ENCODE measurements at regions not wholly inside any gene's neighbourhood (a gene's known extent, or its start where the extent isn't known, plus 50 kb on each side); places are given as distances from the start of the nearest gene placed in this dataset.

DNA sequence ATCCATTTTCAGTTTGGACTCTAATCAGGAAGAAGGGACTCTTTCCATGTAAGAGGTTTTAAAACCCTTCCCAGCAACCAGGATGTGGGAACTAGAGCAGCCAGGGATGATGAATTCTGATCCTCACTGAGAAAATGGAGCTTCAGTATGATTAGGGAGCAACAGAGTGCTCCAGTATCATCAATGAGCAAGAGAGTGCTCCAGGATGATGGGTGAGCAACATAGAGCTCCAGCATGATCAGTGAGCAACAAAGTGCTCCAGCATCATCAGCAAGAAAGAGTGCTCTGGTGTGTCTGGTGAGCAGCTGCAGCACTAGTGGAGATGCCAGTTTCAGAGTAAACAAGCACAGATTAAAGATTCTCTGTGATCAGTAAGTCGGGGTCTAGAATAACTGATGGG, 106.4 kb upstream of the LPP start:
- Histone ChIP-seq H3K27ac (ENCODE audit: low read length in 2 of 2) (no peak overlapping the region), H3K9ac (ENCODE audit: low read length) (no peak overlapping the region), H3K36me3 (replicated peaks in 1 of 2; ENCODE audit: control extremely low read depth in 1 of 2, control insufficient read depth in 1 of 2, extremely low read depth in 1 of 2, insufficient read depth in 2 of 2, low read length in 1 of 2) (no peaks in the 10 kb centered on the region), H3K79me2 (ENCODE audit: control insufficient read depth, insufficient read depth, low read length) (no peaks in the 10 kb centered on the region), H4K20me1 (ENCODE audit: control insufficient read depth, insufficient read depth, low read length, poor library complexity, severe bottlenecking) (no peaks in the 10 kb centered on the region), H3K4me2 (replicated peaks; ENCODE audit: low read depth, low read length, poor library complexity, severe bottlenecking) (no peak overlapping the region), H3K4me1 (ENCODE audit: control insufficient read depth in 2 of 2, insufficient read depth in 2 of 2, low read length in 2 of 2) (peaks cover 11 to 14% of the 10 kb centered on the region in 2 donors), H2AFZ (ENCODE audit: insufficient read depth, low read depth, low read length, poor library complexity, severe bottlenecking) (no peak overlapping the region), H3K4me3 (ENCODE audit: control extremely low read depth in 1 of 5, extremely low read depth in 1 of 5, insufficient read depth in 1 of 5, low read depth in 2 of 5, low read length in 4 of 5) (no peak overlapping the region), H3K9me3 (ENCODE audit: control extremely low read depth in 1 of 3, control insufficient read depth in 2 of 3, insufficient read depth in 1 of 3, low read length in 2 of 3) (no peaks in the 10 kb centered on the region), H3K27me3 (replicated peaks in 1 of 4; ENCODE audit: control extremely low read depth in 1 of 4, control insufficient read depth in 3 of 4, insufficient read depth in 4 of 4, low read length in 3 of 4) (peaks cover 0 to 6% (median 0%) of the 10 kb centered on the region in 4 experiments)
- no peak for ATAC-seq (ENCODE audit: low read depth)
- no peak for DNase-seq
- no peaks in the 10 kb centered on the region for H3K27me3 Mint-ChIP-seq
- H3K9me3 Mint-ChIP-seq (ENCODE audit: insufficient read depth), result no peaks in the 10 kb centered on the region
- ChIA-PET POLR2A (no interaction called here), CTCF (no interaction called here)
- no peak for TF ChIP-seq EZH2 (IDR thresholded peaks at IDR 0.05; ENCODE audit: borderline replicate concordance, insufficient read depth, low read depth, low read length, poor library complexity, severe bottlenecking)
- intact Hi-C loops (cut with micrococcal nuclease), result no loop called here
- H3K4me1 Mint-ChIP-seq, result peaks cover 12% of the 10 kb centered on the region
- WGBS (ENCODE audit: insufficient coverage), result 67% methylated on average over 1 of the region's 1 CpG
- no peak overlapping the region for H3K27ac Mint-ChIP-seq
- no peak overlapping the region for H3K4me3 Mint-ChIP-seq

- H3K27ac Mint-ChIP-seq, result no peak overlapping the region
- ChIA-PET CTCF (interaction anchor here (1.2 kb wide), 2 partner anchors 8 to 311 kb away, joined by 3 read pairs; no protein-coding TSS in a partner anchor), POLR2A (no interaction called here)
- H3K9ac ChIP-seq (ENCODE audit: low read length), result no peak overlapping the region
- H3K4me1 ChIP-seq (ENCODE audit: control insufficient read depth in 2 of 2, insufficient read depth in 2 of 2, low read length in 2 of 2), result peaks cover 11 to 14% of the 10 kb centered on the region in 2 donors
- peak overlapping the region; percentile 33 for H3K4me2 ChIP-seq (replicated peaks; ENCODE audit: low read depth, low read length, poor library complexity, severe bottlenecking)
- no peaks in the 10 kb centered on the region for H3K9me3 Mint-ChIP-seq (ENCODE audit: insufficient read depth)
- H3K4me3 ChIP-seq (ENCODE audit: control extremely low read depth in 1 of 5, extremely low read depth in 1 of 5, insufficient read depth in 1 of 5, low read depth in 2 of 5, low read length in 4 of 5), result no peak overlapping the region
- TF ChIP-seq CTCF (IDR thresholded peaks at IDR 0.05), result no peak
- TF ChIP-seq EZH2 (IDR thresholded peaks at IDR 0.05; ENCODE audit: borderline replicate concordance, insufficient read depth, low read depth, low read length, poor library complexity, severe bottlenecking), result no peak
- no peaks in the 10 kb centered on the region for H4K20me1 ChIP-seq (ENCODE audit: control insufficient read depth, insufficient read depth, low read length, poor library complexity, severe bottlenecking)
- DNase-seq (peak; percentile 43), ATAC-seq (ENCODE audit: low read depth) (peak; percentile 56)
- peaks cover 0 to 3% (median 0%) of the 10 kb centered on the region in 4 experiments for H3K27me3 ChIP-seq (replicated peaks in 1 of 4; ENCODE audit: control extremely low read depth in 1 of 4, control insufficient read depth in 3 of 4, insufficient read depth in 4 of 4, low read length in 3 of 4)
- peak overlapping the region; percentile 60 for H2AFZ ChIP-seq (ENCODE audit: insufficient read depth, low read depth, low read length, poor library complexity, severe bottlenecking)
- no peaks in the 10 kb centered on the region for H3K27me3 Mint-ChIP-seq
- intact Hi-C loops (cut with micrococcal nuclease), result no loop called here
- H3K4me1 Mint-ChIP-seq, result peaks cover 12% of the 10 kb centered on the region
- no peaks in the 10 kb centered on the region for H3K36me3 ChIP-seq (replicated peaks in 1 of 2; ENCODE audit: control extremely low read depth in 1 of 2, control insufficient read depth in 1 of 2, extremely low read depth in 1 of 2, insufficient read depth in 2 of 2, low read length in 1 of 2)
- H3K4me3 Mint-ChIP-seq, result peak overlapping the region; percentile 6
- H3K27ac ChIP-seq (ENCODE audit: low read length in 2 of 2), result no peak overlapping the region
- H3K9me3 ChIP-seq (ENCODE audit: control extremely low read depth in 1 of 3, control insufficient read depth in 2 of 3, insufficient read depth in 1 of 3, low read length in 2 of 3), result no peaks in the 10 kb centered on the region
- 20% methylated on average over 10 of the region's 10 CpGs for WGBS (ENCODE audit: insufficient coverage)
- H3K79me2 ChIP-seq (ENCODE audit: control insufficient read depth, insufficient read depth, low read length), result no peaks in the 10 kb centered on the region
Measured at GRCh38 chr3:188049606-188050530, 104.1 kb upstream of the LPP start.

Measured in B cell (primary cell).